ENCODE measurements at regions not wholly inside any gene's neighbourhood (a gene's known extent, or its start where the extent isn't known, plus 50 kb on each side); places are given as distances from the start of the nearest gene placed in this dataset.

DNA sequence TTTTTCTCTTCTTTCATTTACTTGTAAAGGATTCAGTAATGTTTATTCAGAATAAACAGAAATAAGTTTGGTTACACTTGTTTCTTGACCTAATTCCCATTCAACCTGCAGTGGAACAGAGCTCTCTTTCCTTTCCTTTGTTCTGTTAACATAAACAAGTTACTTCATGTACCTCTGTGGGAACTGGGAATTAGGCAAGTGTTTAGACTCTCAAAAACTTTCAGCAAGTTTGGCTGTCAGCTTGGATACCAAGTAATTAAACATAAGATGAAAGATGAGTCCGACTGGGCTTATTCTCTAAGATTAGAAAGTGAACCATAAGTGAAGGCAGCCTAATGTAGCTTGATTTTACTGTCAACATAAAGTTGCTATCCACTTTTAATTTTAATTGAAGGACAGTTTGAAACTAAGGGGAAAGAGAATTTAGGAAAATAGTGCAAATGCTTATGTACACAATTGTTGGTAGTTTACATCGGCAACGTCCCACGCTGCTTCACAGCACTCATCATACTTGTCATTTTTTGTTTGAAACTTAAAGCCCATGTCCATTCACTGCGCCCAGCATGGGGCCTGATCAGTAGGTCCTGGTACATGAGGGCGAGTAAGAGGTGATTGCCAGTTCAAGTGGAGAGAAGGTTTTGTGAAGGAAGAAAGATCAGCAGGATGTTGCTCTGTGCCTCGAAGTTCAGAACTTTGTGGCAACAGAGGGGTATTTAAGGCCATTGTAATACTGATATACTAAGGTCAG lies 113.0 kb downstream of the PLEKHG1 start:
- TF ChIP-seq, protein P1, sequence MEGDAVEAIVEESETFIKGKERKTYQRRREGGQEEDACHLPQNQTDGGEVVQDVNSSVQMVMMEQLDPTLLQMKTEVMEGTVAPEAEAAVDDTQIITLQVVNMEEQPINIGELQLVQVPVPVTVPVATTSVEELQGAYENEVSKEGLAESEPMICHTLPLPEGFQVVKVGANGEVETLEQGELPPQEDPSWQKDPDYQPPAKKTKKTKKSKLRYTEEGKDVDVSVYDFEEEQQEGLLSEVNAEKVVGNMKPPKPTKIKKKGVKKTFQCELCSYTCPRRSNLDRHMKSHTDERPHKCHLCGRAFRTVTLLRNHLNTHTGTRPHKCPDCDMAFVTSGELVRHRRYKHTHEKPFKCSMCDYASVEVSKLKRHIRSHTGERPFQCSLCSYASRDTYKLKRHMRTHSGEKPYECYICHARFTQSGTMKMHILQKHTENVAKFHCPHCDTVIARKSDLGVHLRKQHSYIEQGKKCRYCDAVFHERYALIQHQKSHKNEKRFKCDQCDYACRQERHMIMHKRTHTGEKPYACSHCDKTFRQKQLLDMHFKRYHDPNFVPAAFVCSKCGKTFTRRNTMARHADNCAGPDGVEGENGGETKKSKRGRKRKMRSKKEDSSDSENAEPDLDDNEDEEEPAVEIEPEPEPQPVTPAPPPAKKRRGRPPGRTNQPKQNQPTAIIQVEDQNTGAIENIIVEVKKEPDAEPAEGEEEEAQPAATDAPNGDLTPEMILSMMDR (conservative IDR thresholded peaks at IDR 0.05; ENCODE audit: low read length), result no peak
- no peak for TF ChIP-seq EZH2phosphoT487 (IDR thresholded peaks at IDR 0.05; ENCODE audit: borderline replicate concordance)

Data from Loucy (cell line).